Activated T-cell treated with anti-CD3 and anti-CD28 coated beads, Interleukin-2, amount 50 U/mL, for 72 hours (primary cell): ENCODE measurements at regions not wholly inside any gene's neighbourhood (a gene's known extent, or its start where the extent isn't known, plus 50 kb on each side); places are given as distances from the start of the nearest gene placed in this dataset.

ENCODE experiments used
- ATAC-seq, 2 donors: fragments of 150-1000 bp; cut with Tn5 transposase; replicated peaks in 1 of 2; 2 replicates each; pipeline ENCODE4 v1.10.0; 2021; ENCODE audit warnings: moderate library complexity in 2 of 2, mild to moderate bottlenecking in 1 of 2
- DNase-seq, 2 donors: peaks; one replicate each; pipeline ENCODE4 v3.0.0; 2021 to 2022; ENCODE audit warnings: mixed read lengths in 1 of 2
- H3K27ac Mint-ChIP-seq: one replicate; pipeline ENCODE4 v1.8.0; 2022; ENCODE audit warnings: mild to moderate bottlenecking, moderate library complexity, mixed read lengths
- H3K27me3 Mint-ChIP-seq: one replicate; pipeline ENCODE4 v1.8.0; 2022; ENCODE audit warnings: low read depth, mixed read lengths
- H3K36me3 Mint-ChIP-seq, 2 donors: one replicate each; pipeline ENCODE4 v1.8.0; 2022; ENCODE audit warnings: mixed read lengths in 2 of 2, mild to moderate bottlenecking in 1 of 2; ENCODE audit not compliant: insufficient read depth in 2 of 2
- H3K4me1 Mint-ChIP-seq: one replicate; pipeline ENCODE4 v1.8.0; 2022; ENCODE audit warnings: low read depth, mixed read lengths
- H3K4me3 Mint-ChIP-seq, 2 donors: one replicate each; pipeline ENCODE4 v1.8.0; 2022; ENCODE audit warnings: mild to moderate bottlenecking in 2 of 2, mixed read lengths in 2 of 2, moderate library complexity in 2 of 2
- H3K9me3 Mint-ChIP-seq, 2 donors: one replicate each; pipeline ENCODE4 v1.8.0; 2022; ENCODE audit warnings: mixed read lengths in 2 of 2

DNA sequence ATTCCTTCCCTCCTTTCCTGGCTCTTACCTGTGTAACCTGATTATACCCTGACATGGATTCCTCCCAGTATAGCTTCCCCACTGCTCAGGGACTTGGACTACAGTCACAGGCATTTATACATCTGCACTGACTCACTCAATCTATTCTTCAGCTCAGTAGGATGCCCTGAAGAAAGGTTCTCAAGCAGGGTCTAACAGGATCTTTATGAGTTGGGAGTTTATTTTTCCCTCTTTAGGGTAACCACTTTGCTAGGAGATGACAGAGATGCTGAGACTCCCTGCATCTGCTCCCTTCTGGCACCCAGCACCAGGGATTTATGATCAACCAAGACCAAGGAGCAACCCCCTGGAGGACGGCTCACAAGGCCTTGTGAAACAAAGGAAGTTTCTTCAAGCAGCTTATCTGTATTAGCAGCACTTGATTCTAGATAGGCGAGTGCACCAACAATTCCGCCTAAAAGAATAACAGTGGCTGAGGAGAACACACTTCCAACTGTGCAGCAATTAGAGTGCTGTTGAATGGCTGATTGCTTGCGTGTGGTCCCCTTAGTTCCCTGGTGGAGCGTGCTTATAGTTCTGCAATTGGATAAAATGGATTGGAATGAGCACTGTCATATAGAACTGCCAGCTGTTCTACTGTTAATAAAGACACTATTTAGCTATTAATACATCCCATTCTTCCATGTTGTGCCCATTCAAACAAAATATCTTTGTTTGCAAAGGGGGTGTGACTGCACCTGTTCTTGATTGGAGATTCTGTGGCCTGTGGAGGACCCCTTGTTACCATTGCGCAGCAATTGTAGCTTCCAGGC, 482.6 kb downstream of the ZNF608 start:
- Mint-ChIP-seq H3K4me1 (no peaks in the 10 kb centered on the region), H3K27ac (no peak overlapping the region), H3K36me3 (no peaks in the 10 kb centered on the region)

DNA sequence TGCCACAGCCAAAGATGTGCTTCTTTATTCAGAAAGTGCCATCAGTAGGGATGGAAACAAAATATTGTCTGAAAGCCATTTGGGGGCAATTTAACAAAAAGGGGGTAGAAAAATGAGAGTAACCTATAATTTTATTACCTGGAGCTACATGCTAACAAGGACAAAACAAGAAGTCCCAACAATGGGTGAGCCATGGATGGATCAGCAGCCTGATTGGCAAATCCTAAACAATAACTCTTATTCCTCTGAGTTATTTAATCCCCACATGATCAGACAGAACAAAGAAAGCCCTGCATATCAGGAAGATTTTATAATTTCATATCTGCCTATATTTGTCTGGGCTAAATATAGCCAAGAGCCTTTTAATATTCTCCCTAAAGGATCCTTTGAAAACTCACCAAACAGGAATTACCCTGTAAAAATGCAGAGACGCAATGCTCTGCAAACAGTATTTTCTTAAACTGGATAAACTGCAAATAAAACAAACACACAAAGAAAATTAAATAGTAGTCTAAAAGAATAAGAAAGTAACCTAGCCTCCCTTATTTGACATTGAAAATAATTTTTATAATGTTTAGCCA, 483.4 kb downstream of the ZNF608 start:
- no peaks in the 10 kb centered on the region for H3K27me3 Mint-ChIP-seq
- no peak overlapping the region for H3K27ac Mint-ChIP-seq
- no peak for ATAC-seq
- H3K9me3 Mint-ChIP-seq: peaks cover 0 to 1% of the 10 kb centered on the region in 2 donors
- H3K36me3 Mint-ChIP-seq: no peaks in the 10 kb centered on the region
- H3K4me3 Mint-ChIP-seq: no peak overlapping the region
- DNase-seq: no peak
- no peaks in the 10 kb centered on the region for H3K4me1 Mint-ChIP-seq

More for the DNA sequence above, 482.6 kb downstream of the ZNF608 start:
- DNase-seq (no peak), ATAC-seq (no peak)
- H3K27me3 Mint-ChIP-seq: no peaks in the 10 kb centered on the region
- H3K4me3 Mint-ChIP-seq: no peak overlapping the region
- H3K9me3 Mint-ChIP-seq: peaks cover 0 to 1% of the 10 kb centered on the region in 2 donors

DNA sequence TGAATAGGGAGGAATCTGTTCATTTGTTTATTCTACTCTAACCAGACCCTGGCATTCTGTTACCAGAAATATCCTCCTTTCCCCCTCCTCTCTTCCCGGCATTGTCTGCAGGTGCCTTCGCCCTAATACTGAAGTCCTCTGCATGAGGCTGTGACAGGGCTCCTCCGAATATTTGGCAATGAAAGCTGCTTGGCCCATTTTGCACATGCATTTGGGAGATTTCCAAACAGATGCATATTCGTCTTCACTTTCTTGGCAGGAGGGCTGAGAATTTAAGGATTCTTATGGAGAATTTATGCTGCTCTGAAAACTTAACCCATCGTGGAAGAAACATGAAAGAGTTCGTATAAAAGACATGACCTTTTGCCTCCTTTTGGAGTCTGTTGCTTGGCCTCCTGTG, 484.0 kb downstream of the ZNF608 start:
- no peak overlapping the region for H3K27ac Mint-ChIP-seq
- H3K4me1 Mint-ChIP-seq: no peaks in the 10 kb centered on the region
- ATAC-seq (no peak), DNase-seq (no peak)
- no peaks in the 10 kb centered on the region for H3K27me3 Mint-ChIP-seq
- no peak overlapping the region for H3K4me3 Mint-ChIP-seq
- H3K36me3 Mint-ChIP-seq: no peaks in the 10 kb centered on the region
- peaks cover 0 to 1% of the 10 kb centered on the region in 2 donors for H3K9me3 Mint-ChIP-seq

DNA sequence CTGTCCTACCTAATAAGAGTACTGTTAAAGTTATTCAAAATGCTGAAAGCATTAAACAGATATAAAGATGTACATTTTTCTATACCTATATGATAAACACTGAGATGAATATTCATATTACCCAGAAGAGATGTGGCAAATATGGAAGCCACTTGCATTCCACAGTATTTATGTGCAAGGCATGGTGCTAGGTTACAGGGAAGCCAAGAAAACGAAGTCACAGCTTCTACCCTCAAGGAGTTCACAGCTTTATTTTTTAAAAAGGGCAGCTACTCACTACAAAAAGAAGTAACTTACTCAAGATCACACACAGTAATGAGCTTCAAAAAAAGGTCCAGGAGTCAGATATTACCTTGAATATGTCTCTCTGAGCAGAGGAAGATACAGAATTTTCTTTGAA, 484.6 kb downstream of the ZNF608 start:
- peaks cover 0 to 1% of the 10 kb centered on the region in 2 donors for H3K9me3 Mint-ChIP-seq
- no peak for ATAC-seq
- no peaks in the 10 kb centered on the region for H3K36me3 Mint-ChIP-seq
- H3K4me3 Mint-ChIP-seq: no peak overlapping the region
- H3K27ac Mint-ChIP-seq: no peak overlapping the region
- H3K4me1 Mint-ChIP-seq: no peaks in the 10 kb centered on the region
- no peak for DNase-seq
- no peaks in the 10 kb centered on the region for H3K27me3 Mint-ChIP-seq

DNA sequence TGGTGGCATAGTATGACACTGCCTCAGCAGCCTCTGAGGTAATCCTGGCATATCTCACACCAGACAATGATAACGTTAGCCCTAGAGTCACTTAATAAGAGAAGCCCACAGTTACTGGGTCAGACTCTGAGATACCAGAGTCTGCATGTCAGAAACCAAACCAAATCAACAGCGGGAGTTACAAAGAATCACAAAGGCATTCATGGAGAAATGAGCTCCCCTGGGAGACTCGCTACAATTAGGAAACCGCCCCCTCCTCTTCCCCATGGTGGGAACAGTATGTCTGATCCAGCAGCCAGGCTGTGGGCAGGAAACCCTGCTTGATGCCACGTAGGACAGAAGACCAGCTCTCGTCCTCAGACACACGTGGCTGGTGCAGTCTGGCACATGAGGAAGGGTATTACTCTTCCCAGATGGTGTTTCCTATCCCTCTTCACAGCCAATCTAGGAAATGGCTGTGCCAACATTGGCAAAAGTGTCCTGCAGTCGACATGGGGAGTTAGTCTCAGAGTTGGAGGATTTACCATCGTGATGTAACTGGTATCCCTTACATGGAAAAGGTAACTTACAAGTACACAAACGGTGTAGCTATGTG, 485.4 kb downstream of the ZNF608 start:
- H3K27ac Mint-ChIP-seq: no peak overlapping the region
- no peaks in the 10 kb centered on the region for H3K4me1 Mint-ChIP-seq
- ATAC-seq (no peak), DNase-seq (no peak)
- no peaks in the 10 kb centered on the region for H3K27me3 Mint-ChIP-seq
- H3K9me3 Mint-ChIP-seq: peaks cover 0 to 8% of the 10 kb centered on the region in 2 donors
- H3K4me3 Mint-ChIP-seq: no peak overlapping the region
- H3K36me3 Mint-ChIP-seq: no peaks in the 10 kb centered on the region

DNA sequence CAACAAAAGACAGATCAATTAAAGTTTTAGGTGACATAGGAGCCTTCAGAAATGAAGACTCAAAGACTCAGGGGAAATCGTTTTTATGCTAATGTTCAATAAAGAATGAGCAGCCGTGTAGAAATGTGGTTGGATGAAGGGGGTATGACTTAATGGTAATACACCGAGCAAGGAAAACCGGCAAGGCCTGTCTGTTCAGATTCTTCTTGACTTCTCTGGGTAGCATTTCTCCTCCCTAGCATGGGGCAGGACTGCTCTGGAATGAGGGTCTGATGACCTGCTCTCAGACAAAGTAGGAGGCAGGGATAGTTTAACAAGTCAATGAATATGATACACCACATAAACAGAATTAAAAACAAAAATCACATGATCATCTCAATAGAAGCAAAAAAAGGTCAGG, 487.4 kb downstream of the ZNF608 start:
- no peaks in the 10 kb centered on the region for H3K27me3 Mint-ChIP-seq
- no peak overlapping the region for H3K27ac Mint-ChIP-seq
- no peak overlapping the region for H3K4me3 Mint-ChIP-seq
- ATAC-seq (no peak), DNase-seq (no peak)
- H3K4me1 Mint-ChIP-seq: no peaks in the 10 kb centered on the region
- peaks cover 0 to 11% of the 10 kb centered on the region in 2 donors for H3K9me3 Mint-ChIP-seq
- no peaks in the 10 kb centered on the region for H3K36me3 Mint-ChIP-seq

DNA sequence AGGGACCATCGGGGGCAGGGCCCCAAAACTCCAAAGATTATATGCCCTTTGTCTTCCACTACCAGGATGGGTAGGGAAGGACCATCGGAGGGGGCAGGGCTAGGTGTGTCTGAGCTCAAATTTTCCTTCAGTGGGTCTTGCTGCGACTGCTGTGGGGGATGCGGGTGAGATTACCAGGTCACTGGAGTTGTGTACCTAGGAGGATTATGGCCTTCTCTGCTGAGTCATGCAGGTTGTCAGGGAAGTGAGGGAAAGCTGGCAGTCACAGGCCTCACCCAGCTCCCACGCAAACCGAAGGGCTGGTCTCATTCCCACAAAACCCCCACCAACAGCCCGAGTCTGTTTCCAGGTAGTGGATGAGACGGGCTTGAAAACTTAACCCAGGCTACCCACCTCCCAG, 489.4 kb downstream of the ZNF608 start:
- Mint-ChIP-seq H3K9me3 (peaks cover 0 to 11% of the 10 kb centered on the region in 2 donors), H3K36me3 (no peaks in the 10 kb centered on the region), H3K27me3 (no peaks in the 10 kb centered on the region), H3K4me3 (no peak overlapping the region), H3K4me1 (no peaks in the 10 kb centered on the region), H3K27ac (no peak overlapping the region)
- ATAC-seq (no peak), DNase-seq (no peak)

DNA sequence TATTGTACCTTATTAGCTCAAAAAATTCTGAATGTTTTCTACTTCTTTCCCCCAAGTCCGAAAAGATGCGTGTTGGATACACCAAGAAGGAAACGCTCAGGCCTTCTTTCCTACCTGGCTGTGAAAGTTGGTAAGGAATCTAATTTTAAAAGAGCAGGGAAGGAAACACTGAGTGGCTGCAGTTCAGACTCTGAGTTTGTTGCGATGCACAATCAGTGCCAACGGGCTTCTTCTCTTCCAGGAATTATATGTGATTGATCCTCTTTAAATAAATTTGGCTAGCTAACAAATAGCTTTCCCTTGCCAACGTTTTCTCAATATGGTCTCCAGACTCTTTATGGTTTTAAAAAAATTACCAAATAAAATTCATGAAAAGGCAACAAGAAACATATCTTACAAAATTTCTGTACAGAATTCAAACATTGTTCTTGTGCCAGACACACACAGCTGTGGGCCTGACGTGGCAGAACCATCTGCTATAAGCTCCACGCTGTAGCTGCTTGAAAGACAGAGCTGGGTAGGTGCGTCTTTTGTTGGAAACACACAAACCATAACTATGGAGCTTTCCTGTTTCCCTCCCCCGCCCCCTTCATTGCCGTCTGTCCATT, 493.1 kb downstream of the ZNF608 start:
- H3K4me1 Mint-ChIP-seq: no peaks in the 10 kb centered on the region
- ATAC-seq: no peak
- H3K27ac Mint-ChIP-seq: no peak overlapping the region
- DNase-seq: no peak
- no peaks in the 10 kb centered on the region for H3K27me3 Mint-ChIP-seq
- H3K4me3 Mint-ChIP-seq: no peak overlapping the region
- H3K36me3 Mint-ChIP-seq: no peaks in the 10 kb centered on the region
- peaks cover 0 to 10% of the 10 kb centered on the region in 2 donors for H3K9me3 Mint-ChIP-seq

DNA sequence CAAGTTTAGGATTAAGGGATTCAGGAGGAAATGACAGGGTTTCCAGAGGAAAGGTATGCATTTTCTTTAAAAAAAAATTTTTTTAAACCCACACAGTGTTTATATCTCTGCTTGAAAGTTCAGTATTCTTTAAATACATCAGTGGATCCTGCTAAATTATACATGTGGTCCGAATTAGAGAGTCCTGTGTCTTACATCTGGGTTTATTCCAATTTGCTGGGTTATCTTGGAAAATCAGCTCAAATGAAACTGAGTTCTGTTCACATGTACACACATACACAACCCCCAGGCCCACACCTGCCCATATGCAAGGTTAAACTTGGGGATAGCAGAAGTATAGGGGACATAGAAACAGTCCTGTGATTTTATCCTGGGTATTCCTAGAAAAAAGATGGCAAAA, 493.7 kb downstream of the ZNF608 start:
- H3K9me3 Mint-ChIP-seq: peaks cover 0 to 10% of the 10 kb centered on the region in 2 donors
- H3K4me1 Mint-ChIP-seq: no peaks in the 10 kb centered on the region
- H3K4me3 Mint-ChIP-seq: no peak overlapping the region
- ATAC-seq: no peak
- no peak for DNase-seq
- H3K27me3 Mint-ChIP-seq: no peaks in the 10 kb centered on the region
- H3K27ac Mint-ChIP-seq: no peak overlapping the region
- no peaks in the 10 kb centered on the region for H3K36me3 Mint-ChIP-seq

DNA sequence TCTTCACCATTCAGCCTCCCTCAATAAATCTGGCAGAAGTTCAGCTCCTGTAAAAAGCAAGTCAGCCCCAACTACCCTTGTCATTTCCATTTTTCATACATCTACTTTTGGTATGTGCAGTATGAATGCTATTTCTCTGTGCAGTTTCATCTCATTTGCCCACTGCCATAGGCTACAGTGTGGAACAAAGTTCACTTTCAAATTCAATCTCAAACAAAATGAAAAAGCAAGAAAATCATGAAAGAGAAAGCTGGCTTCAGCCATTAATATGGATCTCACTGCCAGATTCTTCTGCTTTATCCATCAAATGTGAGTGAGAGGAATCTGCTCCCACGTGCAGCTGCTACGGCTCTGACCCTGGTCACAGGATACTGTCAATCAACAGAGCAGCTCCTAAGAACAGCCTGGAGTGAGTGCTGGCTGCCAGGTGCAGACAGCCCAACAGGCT, 494.2 kb downstream of the ZNF608 start:
- no peak for DNase-seq
- no peak overlapping the region for H3K27ac Mint-ChIP-seq
- no peaks in the 10 kb centered on the region for H3K27me3 Mint-ChIP-seq
- no peaks in the 10 kb centered on the region for H3K36me3 Mint-ChIP-seq
- no peaks in the 10 kb centered on the region for H3K4me1 Mint-ChIP-seq
- no peak overlapping the region for H3K4me3 Mint-ChIP-seq
- ATAC-seq: no peak
- peaks cover under 1 to 10% of the 10 kb centered on the region in 2 donors for H3K9me3 Mint-ChIP-seq

DNA sequence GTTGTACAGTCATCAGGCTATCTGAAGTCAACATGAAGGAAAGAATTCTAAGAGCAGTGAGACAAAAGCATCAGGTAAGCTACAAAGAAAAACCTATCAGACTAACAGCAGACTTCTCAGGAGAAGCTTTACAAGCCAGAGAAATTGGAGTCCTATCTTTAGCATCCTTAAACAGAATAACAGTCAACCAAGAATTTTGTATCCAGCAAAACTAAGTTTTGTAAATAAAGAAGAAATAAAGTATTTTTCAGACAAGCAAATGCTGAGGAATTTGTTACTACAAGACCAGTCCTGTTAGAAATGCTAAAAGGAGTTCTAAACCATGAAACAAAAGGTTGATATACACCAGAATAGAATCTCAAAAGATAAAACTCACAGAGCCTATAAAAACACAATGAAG, 501.2 kb downstream of the ZNF608 start:
- H3K9me3 Mint-ChIP-seq: peaks cover 9 to 11% of the 10 kb centered on the region in 2 donors
- H3K4me3 Mint-ChIP-seq: no peak overlapping the region
- no peaks in the 10 kb centered on the region for H3K4me1 Mint-ChIP-seq
- DNase-seq (no peak), ATAC-seq (no peak)
- no peak overlapping the region for H3K27ac Mint-ChIP-seq
- H3K36me3 Mint-ChIP-seq: no peaks in the 10 kb centered on the region
- no peaks in the 10 kb centered on the region for H3K27me3 Mint-ChIP-seq

DNA sequence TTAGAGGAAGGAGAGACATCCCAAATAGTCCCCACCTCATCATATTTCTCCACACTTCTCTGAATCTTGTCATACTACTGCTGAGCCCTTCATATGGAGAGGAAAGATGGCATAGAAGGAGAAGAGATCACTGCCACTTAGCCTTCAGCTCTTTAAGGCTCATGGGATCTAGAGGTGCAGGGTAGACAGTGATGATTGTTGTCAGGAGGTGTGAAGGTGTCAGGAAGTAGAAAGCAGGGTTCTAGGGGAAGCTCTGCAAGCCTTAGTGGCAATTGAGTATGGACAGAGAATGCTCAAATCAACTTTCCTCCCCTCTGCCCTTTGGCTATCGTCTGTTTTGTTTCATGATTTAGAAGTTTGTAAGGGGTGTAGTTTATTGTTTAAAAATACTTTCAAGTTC, 505.7 kb downstream of the ZNF608 start:
- H3K27me3 Mint-ChIP-seq: no peaks in the 10 kb centered on the region
- H3K36me3 Mint-ChIP-seq: no peaks in the 10 kb centered on the region
- H3K9me3 Mint-ChIP-seq: peaks cover 5 to 8% of the 10 kb centered on the region in 2 donors
- ATAC-seq (no peak), DNase-seq (no peak)
- H3K27ac Mint-ChIP-seq: no peak overlapping the region
- no peaks in the 10 kb centered on the region for H3K4me1 Mint-ChIP-seq
- H3K4me3 Mint-ChIP-seq: no peak overlapping the region

DNA sequence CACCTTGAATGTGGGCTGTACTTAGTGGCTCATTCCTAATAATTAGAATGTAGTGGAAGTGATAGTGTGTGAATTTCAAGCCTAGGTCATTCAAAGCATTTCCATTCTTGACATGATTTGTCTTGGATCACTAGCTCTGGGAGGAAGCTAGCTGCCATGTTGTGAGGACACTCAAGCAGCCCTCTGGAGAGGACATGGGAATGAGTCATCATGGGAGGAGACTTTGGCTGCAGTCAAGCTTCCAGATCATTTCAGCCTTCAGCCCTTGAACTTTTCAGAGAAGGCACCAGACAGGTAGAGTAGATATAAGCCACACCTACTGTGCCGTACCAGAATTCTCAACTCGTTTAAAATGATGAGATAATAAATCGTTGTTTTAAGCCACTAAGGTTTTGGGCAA, 506.9 kb downstream of the ZNF608 start:
- Mint-ChIP-seq H3K36me3 (no peaks in the 10 kb centered on the region), H3K4me1 (no peaks in the 10 kb centered on the region), H3K27me3 (no peaks in the 10 kb centered on the region), H3K27ac (no peak overlapping the region), H3K4me3 (no peak overlapping the region), H3K9me3 (peaks cover 1 to 3% of the 10 kb centered on the region in 2 donors)
- DNase-seq: no peak
- ATAC-seq: no peak
